GM18951 (cell line): ENCODE measurements at regions not wholly inside any gene's neighbourhood (a gene's known extent, or its start where the extent isn't known, plus 50 kb on each side); places are given as distances from the start of the nearest gene placed in this dataset.

Experiments
- POLR2A ChIP-seq: IDR thresholded peaks from 4 replicates; pipeline ENCODE4 v1.6.1; 2011; ENCODE audit warnings: mild to moderate bottlenecking; ENCODE audit not compliant: insufficient read length, insufficient read depth; ENCODE audit errors: extremely low read depth
- in situ Hi-C: fragments of 300-500 bp; cut with MboI; formaldehyde crosslinking; loops from one replicate; pipeline ENCODE4 v1.12.0; 2022; ENCODE audit warnings: low sequenced_read_pairs, mixed read lengths, inconsistent platforms; ENCODE audit not compliant: unreplicated experiment

DNA sequence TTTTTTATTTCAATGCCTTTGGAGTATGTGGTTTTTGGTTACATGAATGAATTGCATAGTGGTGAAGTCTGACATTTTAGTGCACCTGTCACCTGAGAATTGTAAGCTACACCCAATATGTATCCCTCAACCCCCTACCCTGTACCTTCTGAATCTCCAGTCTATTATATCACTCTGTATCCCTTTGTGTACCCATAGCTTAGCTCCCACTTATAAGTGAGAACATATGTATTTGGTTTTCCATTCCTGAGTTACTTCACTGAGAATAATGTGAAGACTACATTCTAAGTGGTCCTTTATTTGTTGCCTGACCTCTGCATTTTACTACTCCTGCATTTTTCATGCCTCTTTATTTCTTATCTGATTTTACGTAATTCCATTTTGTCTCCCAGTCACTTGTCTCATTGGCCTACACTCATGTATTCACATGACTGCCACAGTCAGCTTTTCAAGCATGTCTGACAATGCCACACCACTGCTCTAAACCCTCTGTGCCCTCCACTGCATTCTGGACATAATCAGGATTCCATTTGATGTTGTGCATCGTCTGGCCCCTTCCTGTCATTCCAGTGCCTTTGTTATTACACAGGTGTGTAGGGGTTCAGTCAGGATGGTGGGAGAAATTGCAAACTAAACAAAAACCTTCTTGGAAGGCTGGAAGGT is 1325.5 kb downstream of the XPNPEP1 start:
- no peak for TF ChIP-seq POLR2A
- in situ Hi-C loops = no loop called here

DNA sequence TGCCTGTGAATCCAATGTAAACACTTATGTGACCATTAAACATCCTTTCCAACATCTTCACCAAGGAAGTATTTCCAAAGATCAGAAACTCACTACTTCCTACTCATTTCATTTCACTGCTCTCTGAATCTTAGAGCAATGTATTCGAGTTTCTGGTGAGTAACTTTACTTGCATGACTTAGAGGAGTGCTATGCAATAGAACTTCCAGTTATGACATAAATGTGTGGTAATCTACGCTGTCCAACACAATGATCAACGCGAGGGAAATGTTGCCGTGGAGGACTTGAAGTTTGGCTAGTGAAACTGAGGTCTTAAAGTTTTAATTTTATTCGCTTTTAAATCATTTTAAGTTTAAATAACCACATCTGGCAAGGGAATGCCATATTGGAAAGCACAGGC is 1326.3 kb downstream of the XPNPEP1 start:
- no peak for TF ChIP-seq POLR2A
- in situ Hi-C loops = no loop called here

DNA sequence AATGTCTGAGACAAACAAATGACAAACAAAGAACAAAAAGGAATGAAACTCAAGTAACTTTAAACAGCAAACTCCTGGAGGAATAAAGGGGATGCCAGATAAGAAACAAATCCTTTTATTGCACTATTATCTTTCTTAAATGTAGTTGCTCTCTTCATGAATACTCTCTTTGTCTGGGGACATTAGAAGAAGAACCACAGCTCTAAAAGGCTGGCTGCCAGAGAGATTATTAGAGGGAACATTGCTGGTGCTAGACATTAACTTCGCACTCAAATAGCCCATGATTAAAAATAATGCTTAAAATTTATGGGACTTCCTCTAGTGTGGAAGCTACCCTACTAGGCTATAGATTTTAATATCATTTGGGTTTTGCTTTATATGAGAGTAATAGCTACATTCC is 1330.4 kb downstream of the XPNPEP1 start:
- in situ Hi-C loops = no loop called here
- TF ChIP-seq POLR2A = no peak

DNA sequence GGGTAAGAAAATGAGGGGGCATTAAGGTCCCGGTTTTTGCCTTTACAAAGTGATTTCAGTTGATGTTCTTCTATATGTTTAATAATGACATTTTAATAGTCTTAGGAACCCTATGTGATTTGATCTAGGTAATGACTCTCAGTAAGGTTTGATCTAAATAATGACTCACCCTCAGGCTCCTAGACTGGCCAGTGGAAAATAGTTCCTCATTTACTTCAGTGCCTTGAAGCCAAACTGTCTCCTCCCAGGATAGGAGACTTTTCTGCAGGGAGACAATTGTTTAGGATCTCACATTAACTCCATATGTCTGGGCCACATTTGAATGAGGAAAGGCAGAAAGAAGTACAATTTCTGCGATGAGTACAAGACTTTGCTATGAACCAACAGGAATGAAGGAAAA is 1331.9 kb downstream of the XPNPEP1 start:
- TF ChIP-seq POLR2A = no peak
- in situ Hi-C loops = no loop called here

DNA sequence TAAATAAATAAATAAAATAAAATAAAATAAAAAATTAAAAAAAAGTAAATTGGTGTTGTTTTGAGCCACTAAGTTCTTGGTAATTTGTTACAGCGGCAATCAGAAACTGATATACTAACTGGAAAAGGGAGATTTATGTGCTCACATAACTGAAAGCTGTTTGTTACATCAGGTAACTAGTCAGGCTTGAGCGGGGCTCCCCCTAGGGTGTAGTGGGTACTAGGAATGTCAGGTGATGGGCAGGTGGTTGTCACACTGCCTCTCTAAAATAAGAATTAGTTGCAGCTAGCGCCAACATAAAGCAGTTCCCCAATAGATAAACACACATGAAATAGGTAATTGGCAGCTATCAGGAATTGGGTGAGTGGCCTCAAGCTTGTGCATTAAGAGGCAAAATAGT is 1336.9 kb downstream of the XPNPEP1 start:
- in situ Hi-C loops = no loop called here
- TF ChIP-seq POLR2A = no peak

DNA sequence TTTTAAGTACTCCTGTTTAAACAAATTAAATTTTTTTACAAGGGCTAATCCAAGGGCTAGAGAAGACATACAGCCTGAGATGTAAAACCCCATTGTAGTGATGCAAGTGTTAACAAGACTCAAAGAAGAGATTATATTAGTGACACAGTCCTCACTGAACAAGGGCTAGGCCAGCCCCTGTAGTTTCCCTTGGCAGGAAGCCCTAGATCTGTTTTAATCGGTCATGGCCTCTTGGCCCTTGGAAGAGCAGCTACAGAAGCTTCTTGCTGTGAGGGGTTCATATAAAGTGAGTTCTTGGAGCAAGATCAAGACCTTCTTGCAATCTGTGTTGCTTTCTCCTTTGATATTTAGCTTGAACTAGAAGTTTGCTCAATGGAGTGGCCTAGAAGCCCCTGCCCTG is 1339.4 kb downstream of the XPNPEP1 start:
- TF ChIP-seq POLR2A = no peak
- in situ Hi-C loops = no loop called here

DNA sequence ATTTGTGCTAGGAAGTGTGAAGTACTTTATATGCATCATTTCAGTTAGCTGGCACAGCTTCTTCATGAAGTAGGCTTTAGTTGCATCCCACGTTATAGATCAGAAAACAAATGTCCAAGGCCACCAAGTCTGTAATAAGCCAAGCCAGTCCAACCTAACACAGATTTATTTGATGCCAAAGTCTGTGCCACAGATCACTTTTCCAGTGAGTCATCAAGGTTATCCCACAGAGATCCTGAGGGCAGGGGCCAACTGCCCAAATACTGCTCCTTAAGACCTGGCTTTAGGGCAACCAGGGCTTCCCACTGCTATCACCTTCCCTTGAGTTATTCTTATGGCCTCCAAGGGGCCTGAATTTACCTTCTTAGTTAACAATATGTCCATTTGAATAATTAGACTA is 1340.4 kb downstream of the XPNPEP1 start:
- in situ Hi-C loops = no loop called here
- TF ChIP-seq POLR2A = no peak

DNA sequence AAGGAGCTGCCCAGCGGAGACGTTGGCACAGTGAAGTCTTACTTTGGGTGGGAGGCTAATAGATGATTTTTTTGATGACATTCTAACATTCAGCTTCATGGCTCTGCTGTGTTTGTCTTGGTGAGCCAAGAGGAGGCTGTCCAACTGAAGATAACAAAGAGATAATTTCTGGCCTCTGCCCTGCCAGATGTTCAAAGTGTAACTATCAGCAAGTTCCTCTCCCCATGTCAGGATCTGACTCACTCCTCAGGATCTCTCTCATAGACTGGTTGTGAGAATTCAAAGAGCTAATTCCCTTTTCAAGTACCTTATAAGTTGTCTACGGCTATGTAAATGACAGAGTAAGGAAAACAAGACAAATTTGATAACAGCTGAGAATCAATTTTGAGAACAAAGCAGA is 1340.9 kb downstream of the XPNPEP1 start:
- in situ Hi-C loops = no loop called here
- no peak for TF ChIP-seq POLR2A

DNA sequence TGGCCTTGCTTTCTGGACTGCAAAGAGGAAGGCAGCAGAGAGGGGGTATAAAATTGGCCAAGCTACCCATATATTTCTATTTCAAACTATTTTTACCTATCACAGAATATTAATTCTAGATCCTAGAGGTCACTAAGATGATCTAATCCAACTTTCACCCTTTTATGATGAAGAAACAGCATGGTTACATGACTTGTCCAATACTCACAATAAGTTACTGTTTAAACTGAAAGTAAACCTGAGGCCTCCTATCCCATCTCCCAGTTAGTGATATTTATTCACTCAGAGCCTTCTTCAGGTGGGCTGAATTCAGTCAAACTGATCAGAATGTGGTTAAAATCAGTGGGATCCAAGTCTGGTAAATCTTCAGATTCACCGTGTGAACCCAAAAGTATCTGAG is 1345.1 kb downstream of the XPNPEP1 start:
- TF ChIP-seq POLR2A = no peak
- in situ Hi-C loops = no loop called here

DNA sequence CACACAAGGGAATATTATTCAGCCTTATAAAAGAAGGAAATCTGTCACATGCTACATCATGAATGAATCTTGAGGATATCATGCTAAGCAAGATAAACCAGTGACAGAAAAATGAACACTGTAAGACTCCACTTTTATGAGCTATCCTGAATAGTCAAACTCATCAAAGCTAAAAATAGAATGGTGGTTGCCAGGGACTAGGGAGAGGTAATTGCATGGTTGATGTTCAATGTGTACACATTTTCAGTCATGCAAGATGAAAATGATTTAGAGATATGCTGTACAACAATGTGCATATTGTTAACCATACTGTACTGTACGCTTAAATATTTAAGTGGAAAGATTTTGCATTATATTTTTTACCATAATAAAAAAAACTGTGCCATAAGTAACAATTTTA is 1349.1 kb downstream of the XPNPEP1 start:
- no peak for TF ChIP-seq POLR2A
- in situ Hi-C loops = no loop called here

DNA sequence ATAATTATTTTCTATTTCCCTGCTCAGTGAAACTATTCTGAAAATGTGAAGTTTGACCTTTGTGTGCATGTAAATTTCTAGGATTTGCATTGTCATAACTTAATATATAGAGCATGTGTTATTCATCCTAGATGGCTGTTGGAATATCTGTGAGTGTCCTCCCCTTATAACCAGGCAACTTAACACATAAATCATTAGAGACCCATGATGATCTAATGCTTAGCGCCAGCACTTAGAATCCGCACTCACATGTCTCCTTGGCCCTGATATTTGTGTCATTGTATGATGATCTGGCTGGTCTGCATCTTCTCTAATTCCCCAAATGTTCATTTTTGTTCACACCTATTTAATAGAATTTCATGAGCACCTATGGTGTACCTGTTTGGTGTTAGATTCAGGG is 1354.5 kb downstream of the XPNPEP1 start:
- in situ Hi-C loops = no loop called here
- no peak for TF ChIP-seq POLR2A

DNA sequence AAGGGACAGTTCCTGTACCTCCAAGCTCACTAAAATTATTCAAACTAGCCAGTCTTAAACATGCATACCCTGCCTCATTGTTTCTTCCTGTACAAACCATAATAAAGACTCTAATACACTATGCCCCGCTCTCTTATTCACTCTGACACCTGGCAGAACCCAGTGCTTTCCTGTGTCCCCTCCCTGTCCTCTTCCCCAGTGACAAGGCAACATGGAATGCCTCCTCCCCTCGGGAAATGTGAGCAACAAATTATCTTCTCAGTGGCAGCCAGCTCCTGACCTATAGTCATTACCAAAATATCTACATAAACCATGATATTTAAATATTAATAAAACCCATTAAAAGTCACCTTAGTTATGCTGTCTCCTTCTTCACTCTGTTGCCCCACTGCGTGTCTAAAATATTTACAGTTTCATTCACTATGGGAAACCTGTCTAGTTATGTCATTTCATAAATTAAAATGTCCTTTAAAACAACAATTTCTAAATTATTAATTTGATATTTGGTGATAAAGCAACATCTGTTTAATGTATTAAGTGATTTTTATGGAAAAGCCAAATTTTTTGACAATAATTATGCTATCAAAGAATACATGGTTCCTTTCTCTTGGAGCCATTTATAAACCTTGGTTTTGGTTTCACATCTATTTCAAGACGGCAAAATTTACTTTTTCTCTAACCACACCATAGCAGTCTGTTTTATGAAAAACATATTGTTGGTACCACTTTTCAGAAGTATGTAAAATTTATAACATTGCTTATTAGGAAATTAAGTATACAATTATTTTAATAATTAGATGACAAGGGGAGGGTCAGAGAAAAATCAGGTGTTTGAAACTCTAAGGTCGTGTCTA is 1355.2 kb downstream of the XPNPEP1 start:
- TF ChIP-seq POLR2A = no peak
- in situ Hi-C loops = no loop called here

DNA sequence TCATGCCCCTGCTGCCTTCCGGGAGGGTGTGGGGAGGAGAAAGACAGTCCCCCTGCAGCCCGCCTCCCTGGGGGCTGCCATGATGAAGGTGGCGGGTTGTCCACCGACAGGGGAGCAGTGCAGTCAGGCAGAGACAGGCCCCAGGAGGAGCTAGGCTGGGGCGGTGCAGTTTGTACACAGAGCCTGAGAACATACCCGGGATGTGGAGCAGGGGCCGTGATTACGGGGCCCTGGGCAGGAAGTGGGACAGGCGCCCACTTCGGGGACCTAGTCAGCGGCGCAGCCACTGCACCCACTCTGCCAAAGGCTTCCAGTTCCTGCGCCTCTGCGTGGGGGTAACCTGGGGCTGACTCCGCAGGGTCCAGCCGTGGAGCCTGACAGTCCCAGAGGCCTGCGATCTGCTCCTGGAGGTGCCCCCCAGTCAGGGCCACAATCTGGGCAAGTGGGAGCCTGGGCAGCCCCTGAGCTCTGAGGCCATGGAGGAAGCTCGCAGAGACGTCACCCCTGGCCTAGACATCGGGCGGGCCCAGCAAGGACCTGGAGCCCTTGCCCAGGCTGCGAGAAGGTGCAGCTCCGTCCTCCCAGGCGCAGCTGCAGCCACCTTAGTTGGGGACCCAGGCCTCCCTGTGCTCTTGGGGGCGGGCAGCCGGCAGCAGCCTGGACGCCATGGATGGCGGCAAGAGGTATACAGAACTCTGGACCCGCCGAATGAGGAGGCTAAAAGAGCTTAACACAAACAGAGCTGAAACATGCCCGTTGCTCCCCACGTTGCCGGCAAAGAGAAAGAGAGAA is 1356.8 kb downstream of the XPNPEP1 start:
- in situ Hi-C loops = no loop called here
- TF ChIP-seq POLR2A = no peak
